Liver (tissue), 8 donors: ENCODE measurements at regions not wholly inside any gene's neighbourhood (a gene's known extent, or its start where the extent isn't known, plus 50 kb on each side); places are given as distances from the start of the nearest gene placed in this dataset.

Source experiments
- DNase-seq: peaks from one replicate; pipeline ENCODE4 v3.0.0-alpha.2; 2017; ENCODE audit warnings: low spot score
- H3K27ac ChIP-seq, 2 donors: one replicate each; pipeline ENCODE4 v1.7.0; 2013; ENCODE audit warnings: inconsistent platforms in 2 of 2, low read length in 2 of 2, control low read depth in 1 of 2, low read depth in 1 of 2, mild to moderate bottlenecking in 1 of 2
- H3K27me3 ChIP-seq, 4 donors: one replicate each; pipeline versions ENCODE4 v1.6.1 to v1.7.0; 2013; ENCODE audit warnings: low read length in 3 of 4, inconsistent platforms in 1 of 4, mild to moderate bottlenecking in 1 of 4, moderate library complexity in 1 of 4; ENCODE audit not compliant: control insufficient read depth in 4 of 4, insufficient read depth in 4 of 4
- H3K36me3 ChIP-seq, 4 donors: one replicate each; pipeline versions ENCODE4 v1.6.1 to v1.7.0; 2013; ENCODE audit warnings: low read length in 3 of 4, mild to moderate bottlenecking in 3 of 4, low read depth in 1 of 4, moderate library complexity in 1 of 4; ENCODE audit not compliant: control insufficient read depth in 4 of 4, insufficient read depth in 3 of 4
- H3K4me1 ChIP-seq, 4 donors: one replicate each; pipeline versions ENCODE4 v1.6.1 to v1.7.0; 2013; ENCODE audit warnings: low read length in 3 of 4, mild to moderate bottlenecking in 3 of 4, moderate library complexity in 1 of 4; ENCODE audit not compliant: control insufficient read depth in 4 of 4, insufficient read depth in 4 of 4
- H3K4me3 ChIP-seq, 3 donors: one replicate each; pipeline versions ENCODE4 v1.6.1 to v1.7.0; 2013; ENCODE audit warnings: low read length in 3 of 3, control low read depth in 1 of 3, low read depth in 1 of 3, mild to moderate bottlenecking in 1 of 3
- H3K9ac ChIP-seq, 2 donors: one replicate each; pipeline ENCODE4 v1.7.0; 2013; ENCODE audit warnings: low read length in 2 of 2, mild to moderate bottlenecking in 2 of 2, moderate library complexity in 2 of 2, control low read depth in 1 of 2, low read depth in 1 of 2
- H3K9me3 ChIP-seq, 4 donors: one replicate each; pipeline versions ENCODE4 v1.6.1 to v1.7.0; 2013; ENCODE audit warnings: low read length in 3 of 4; ENCODE audit not compliant: control insufficient read depth in 4 of 4
- EGR1 ChIP-seq, 2 donors: IDR thresholded peaks; 2 replicates each; pipeline ENCODE4 v1.6.1; 2016 to 2018; ENCODE audit warnings: antibody characterized with exemption in 2 of 2, low read depth in 2 of 2
- FOXA1 ChIP-seq: IDR thresholded peaks from 2 replicates; pipeline ENCODE4 v1.6.1; 2016; ENCODE audit warnings: antibody characterized with exemption
- FOXA2 ChIP-seq: IDR thresholded peaks from 2 replicates; pipeline ENCODE4 v1.6.1; 2016; ENCODE audit warnings: antibody characterized with exemption
- HNF4A ChIP-seq, 2 donors: conservative IDR thresholded peaks; 2 replicates each; pipeline ENCODE4 v1.6.1; 2016; ENCODE audit warnings: antibody characterized with exemption in 2 of 2, mild to moderate bottlenecking in 2 of 2
- HNF4G ChIP-seq: IDR thresholded peaks from 2 replicates; pipeline ENCODE4 v1.6.1; 2016; ENCODE audit warnings: antibody characterized with exemption
- JUND ChIP-seq, 2 donors: IDR thresholded peaks; 2 replicates each; pipeline ENCODE4 v1.6.1; 2016; ENCODE audit warnings: antibody characterized with exemption in 2 of 2
- NR2F2 ChIP-seq: IDR thresholded peaks from 2 replicates; pipeline ENCODE4 v1.6.1; 2016; ENCODE audit warnings: antibody characterized with exemption
- RAD21 ChIP-seq, 2 donors: IDR thresholded peaks; 2 replicates each; pipeline ENCODE4 v1.6.1; 2016; ENCODE audit warnings: antibody characterized with exemption in 2 of 2, mild to moderate bottlenecking in 2 of 2
- RXRA ChIP-seq, 2 donors: IDR thresholded peaks; 2 replicates each; pipeline ENCODE4 v1.6.1; 2017 to 2018; ENCODE audit warnings: antibody characterized with exemption in 2 of 2, mild to moderate bottlenecking in 1 of 2
- SP1 ChIP-seq: IDR thresholded peaks from 2 replicates; pipeline ENCODE4 v1.6.1; 2018; ENCODE audit warnings: antibody characterized with exemption, mild to moderate bottlenecking
- TAF1 ChIP-seq: conservative IDR thresholded peaks from 2 replicates; pipeline ENCODE4 v1.6.1; 2016; ENCODE audit warnings: antibody characterized with exemption, mild to moderate bottlenecking
- YY1 ChIP-seq: IDR thresholded peaks from 2 replicates; pipeline ENCODE4 v1.6.1; 2016; ENCODE audit warnings: antibody characterized with exemption, mild to moderate bottlenecking
- WGBS: extraction: QIAGEN DNeasy Blood & Tissue Kit; methylation state at CpG from one replicate; pipeline ENCODE4 v1.1.7; 2013; 5-methylcytosine and 5-hydroxymethylcytosine counted together
- TF ChIP-seq, protein P1 (sequence below): IDR thresholded peaks from 2 replicates; pipeline ENCODE4 v1.6.1; 2016; ENCODE audit warnings: antibody characterized with exemption
- TF ChIP-seq, protein P2 (sequence below): IDR thresholded peaks from 2 replicates; pipeline ENCODE4 v1.6.1; 2016; ENCODE audit warnings: antibody characterized with exemption
- TF ChIP-seq, protein P3 (sequence below): fragments of 150-350 bp; IDR thresholded peaks from 2 replicates; pipeline ENCODE4 v1.5.1; 2017; ENCODE audit warnings: improper control_type of control experiment, low read depth, low read length; ENCODE audit not compliant: missing input control
- TF ChIP-seq, protein P4 (sequence below): IDR thresholded peaks from 2 replicates; pipeline ENCODE4 v1.6.1; 2016; ENCODE audit warnings: antibody characterized with exemption
- donor health status: healthy.
- donor health status: healthy.
- donor health status: healthy.
- donor health status: healthy.
- donor health status: healthy.

DNA sequence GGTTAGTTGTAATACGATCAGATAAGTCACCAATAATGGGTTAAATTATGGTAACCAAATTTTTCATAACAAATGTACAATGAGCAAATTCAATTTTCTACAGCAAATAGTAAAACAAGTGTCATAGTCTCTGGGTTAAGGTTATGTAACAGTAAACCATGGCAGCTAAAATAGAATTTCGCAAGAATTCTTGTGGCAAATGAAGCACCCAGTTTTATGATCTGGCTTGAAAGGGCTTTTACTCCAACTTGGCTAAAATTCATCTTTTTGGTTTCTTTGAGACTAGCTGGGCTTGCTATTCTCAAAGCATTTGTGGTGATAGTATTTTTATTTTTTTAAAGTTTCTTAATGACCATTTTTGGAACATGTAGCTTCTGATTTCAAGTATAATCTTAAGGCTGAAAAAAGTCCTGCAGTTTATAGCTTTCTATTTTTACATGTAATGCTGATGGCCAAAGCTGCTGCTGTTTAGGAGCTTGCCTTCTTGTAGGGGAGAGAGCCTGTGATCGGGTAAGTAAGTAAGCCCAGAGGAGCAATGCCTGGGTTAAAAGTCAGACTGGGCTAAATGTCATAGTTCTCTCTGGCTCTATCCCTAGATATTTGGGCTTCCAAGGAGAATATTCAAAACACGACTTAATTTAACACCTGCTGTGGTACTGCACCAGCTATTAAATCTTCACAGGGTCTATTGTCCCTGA is 55.5 kb upstream of the SYPL1 start:
- Histone ChIP-seq H3K27ac (peak overlapping the region; percentile 19 to 36), H3K4me3 (no peak overlapping the region), H3K9ac (no peak overlapping the region), H3K36me3 (no peaks in the 10 kb centered on the region), H3K27me3 (no peaks in the 10 kb centered on the region), H3K9me3 (peaks cover 0 to 8% (median 3%) of the 10 kb centered on the region in 4 donors), H3K4me1 (peaks cover 0 to 13% (median 7%) of the 10 kb centered on the region in 4 donors)
- DNase-seq: no peak
- peak in 1 of 2 donors; percentile 26 for TF ChIP-seq RXRA (IDR thresholded peaks at IDR 0.05)
- peak; percentile 75 for TF ChIP-seq YY1
- TF ChIP-seq HNF4A (conservative IDR thresholded peaks at IDR 0.05): peak; percentile 6 to 30
- TF ChIP-seq RAD21 (IDR thresholded peaks at IDR 0.05): no peak
- TF ChIP-seq, protein P1, sequence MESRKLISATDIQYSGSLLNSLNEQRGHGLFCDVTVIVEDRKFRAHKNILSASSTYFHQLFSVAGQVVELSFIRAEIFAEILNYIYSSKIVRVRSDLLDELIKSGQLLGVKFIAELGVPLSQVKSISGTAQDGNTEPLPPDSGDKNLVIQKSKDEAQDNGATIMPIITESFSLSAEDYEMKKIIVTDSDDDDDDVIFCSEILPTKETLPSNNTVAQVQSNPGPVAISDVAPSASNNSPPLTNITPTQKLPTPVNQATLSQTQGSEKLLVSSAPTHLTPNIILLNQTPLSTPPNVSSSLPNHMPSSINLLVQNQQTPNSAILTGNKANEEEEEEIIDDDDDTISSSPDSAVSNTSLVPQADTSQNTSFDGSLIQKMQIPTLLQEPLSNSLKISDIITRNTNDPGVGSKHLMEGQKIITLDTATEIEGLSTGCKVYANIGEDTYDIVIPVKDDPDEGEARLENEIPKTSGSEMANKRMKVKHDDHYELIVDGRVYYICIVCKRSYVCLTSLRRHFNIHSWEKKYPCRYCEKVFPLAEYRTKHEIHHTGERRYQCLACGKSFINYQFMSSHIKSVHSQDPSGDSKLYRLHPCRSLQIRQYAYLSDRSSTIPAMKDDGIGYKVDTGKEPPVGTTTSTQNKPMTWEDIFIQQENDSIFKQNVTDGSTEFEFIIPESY: peak; percentile 28
- TF ChIP-seq TAF1: no peak
- TF ChIP-seq HNF4G: no peak
- TF ChIP-seq, protein P2, sequence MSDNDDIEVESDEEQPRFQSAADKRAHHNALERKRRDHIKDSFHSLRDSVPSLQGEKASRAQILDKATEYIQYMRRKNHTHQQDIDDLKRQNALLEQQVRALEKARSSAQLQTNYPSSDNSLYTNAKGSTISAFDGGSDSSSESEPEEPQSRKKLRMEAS: peak; percentile 31
- TF ChIP-seq NR2F2: no peak
- TF ChIP-seq EGR1 (IDR thresholded peaks at IDR 0.05; ENCODE audit: low read depth in 2 of 2): no peak
- WGBS: 53% methylated on average over 4 of the region's 4 CpGs

DNA sequence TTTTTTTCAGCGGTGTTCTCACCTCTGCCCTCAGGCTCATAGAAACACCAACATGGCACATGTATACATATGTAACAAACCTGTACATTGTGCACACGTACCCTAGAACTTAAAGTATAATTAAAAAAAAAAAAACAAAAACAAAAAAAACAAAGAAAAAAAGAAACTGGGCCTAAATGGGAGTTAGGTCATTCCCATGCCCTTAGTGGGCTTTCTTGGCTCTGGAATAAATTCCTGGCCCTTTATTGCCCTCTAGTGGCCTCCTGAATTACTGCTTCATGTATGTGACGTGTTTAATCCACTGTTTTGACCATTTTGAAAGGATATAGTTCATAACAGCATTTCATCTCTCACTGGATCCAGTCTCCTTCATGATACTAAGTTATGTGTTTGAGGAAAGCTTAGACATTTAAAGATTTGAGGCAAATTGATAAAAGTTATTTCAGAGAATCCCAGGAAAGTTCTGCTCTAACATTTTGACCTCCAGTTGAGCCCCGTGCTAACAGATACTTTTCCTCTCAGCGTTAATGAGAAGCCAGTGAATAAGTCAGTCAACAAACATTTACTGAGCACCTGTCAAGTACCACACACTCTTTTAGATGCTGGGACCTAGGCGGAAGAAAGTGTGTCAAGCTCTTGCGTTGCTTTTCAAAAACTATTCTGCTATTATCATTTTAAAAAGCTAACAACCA is 54.7 kb upstream of the SYPL1 start:
- 49% methylated on average over 7 of the region's 7 CpGs for WGBS
- Histone ChIP-seq H3K27me3 (no peaks in the 10 kb centered on the region), H3K27ac (peak overlapping the region; percentile 19 to 36), H3K4me3 (no peak overlapping the region), H3K9me3 (peaks cover 0 to 9% (median 3%) of the 10 kb centered on the region in 4 donors), H3K36me3 (no peaks in the 10 kb centered on the region), H3K9ac (no peak overlapping the region), H3K4me1 (peaks cover 0 to 13% (median 7%) of the 10 kb centered on the region in 4 donors)
- no peak for DNase-seq
- TF ChIP-seq RAD21 (IDR thresholded peaks at IDR 0.05) (peak; percentile 84 to 86), JUND (IDR thresholded peaks at IDR 0.05) (no peak)
- TF ChIP-seq, protein P3, sequence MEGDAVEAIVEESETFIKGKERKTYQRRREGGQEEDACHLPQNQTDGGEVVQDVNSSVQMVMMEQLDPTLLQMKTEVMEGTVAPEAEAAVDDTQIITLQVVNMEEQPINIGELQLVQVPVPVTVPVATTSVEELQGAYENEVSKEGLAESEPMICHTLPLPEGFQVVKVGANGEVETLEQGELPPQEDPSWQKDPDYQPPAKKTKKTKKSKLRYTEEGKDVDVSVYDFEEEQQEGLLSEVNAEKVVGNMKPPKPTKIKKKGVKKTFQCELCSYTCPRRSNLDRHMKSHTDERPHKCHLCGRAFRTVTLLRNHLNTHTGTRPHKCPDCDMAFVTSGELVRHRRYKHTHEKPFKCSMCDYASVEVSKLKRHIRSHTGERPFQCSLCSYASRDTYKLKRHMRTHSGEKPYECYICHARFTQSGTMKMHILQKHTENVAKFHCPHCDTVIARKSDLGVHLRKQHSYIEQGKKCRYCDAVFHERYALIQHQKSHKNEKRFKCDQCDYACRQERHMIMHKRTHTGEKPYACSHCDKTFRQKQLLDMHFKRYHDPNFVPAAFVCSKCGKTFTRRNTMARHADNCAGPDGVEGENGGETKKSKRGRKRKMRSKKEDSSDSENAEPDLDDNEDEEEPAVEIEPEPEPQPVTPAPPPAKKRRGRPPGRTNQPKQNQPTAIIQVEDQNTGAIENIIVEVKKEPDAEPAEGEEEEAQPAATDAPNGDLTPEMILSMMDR: peak; percentile 87

DNA sequence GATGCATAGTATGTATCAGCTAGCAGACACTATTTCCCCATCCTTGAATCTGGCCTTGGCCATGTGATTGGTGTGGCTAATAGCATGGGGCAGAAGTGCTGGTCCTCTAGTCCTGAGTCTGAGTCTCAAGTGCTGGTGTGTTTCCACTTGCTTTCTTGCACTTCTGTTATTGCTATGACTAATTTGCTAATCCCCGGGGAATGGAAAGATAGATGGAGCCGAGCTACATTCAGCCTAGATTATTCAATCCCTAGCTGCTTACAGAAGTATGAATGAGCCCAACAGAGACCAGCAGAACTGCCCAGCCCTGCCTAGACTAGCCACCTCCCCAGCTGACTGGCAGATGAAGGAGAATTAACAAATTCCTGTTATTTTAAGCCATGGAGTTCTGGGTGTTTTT is 53.2 kb upstream of the SYPL1 start:
- H3K9me3 ChIP-seq: peaks cover 0 to 9% (median 3%) of the 10 kb centered on the region in 4 donors
- no peak overlapping the region for H3K4me3 ChIP-seq
- no peak overlapping the region for H3K27ac ChIP-seq
- H3K9ac ChIP-seq: no peak overlapping the region
- peaks cover 0 to 13% (median 7%) of the 10 kb centered on the region in 4 donors for H3K4me1 ChIP-seq
- no peak for DNase-seq
- H3K27me3 ChIP-seq: no peaks in the 10 kb centered on the region
- H3K36me3 ChIP-seq: no peaks in the 10 kb centered on the region
- 90% methylated on average over 2 of the region's 2 CpGs for WGBS
- TF ChIP-seq TAF1 (no peak), FOXA2 (no peak), SP1 (no peak), YY1 (no peak), JUND (IDR thresholded peaks at IDR 0.05) (no peak), FOXA1 (no peak), NR2F2 (no peak)
- TF ChIP-seq, protein P3: no peak
- TF ChIP-seq, protein P2: no peak
- TF ChIP-seq, protein P4, sequence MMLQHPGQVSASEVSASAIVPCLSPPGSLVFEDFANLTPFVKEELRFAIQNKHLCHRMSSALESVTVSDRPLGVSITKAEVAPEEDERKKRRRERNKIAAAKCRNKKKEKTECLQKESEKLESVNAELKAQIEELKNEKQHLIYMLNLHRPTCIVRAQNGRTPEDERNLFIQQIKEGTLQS: no peak
